OCI-LY1 (cell line): ENCODE measurements at regions not wholly inside any gene's neighbourhood (a gene's known extent, or its start where the extent isn't known, plus 50 kb on each side); places are given as distances from the start of the nearest gene placed in this dataset.

ENCODE experiments used
- H2AFZ ChIP-seq: fragments of 200-600 bp; sonication (generic), shearing (Covaris generic); 2 replicates; pipeline ENCODE4 v1.6.0; 2014; ENCODE audit warnings: antibody characterized with exemption, mild to moderate bottlenecking, low read length
- H3F3A ChIP-seq: fragments of 200-600 bp; sonication (generic), shearing (Covaris generic); 2 replicates; pipeline ENCODE4 v1.6.0; 2014; ENCODE audit warnings: mild to moderate bottlenecking, antibody characterized with exemption, low read length, moderate library complexity; ENCODE audit not compliant: insufficient read depth
- H3K27ac ChIP-seq: fragments of 200-600 bp; sonication (generic); 2 replicates; pipeline ENCODE4 v1.5.1; 2014; ENCODE audit warnings: low read length, mixed run types, mild to moderate bottlenecking, low read depth; ENCODE audit not compliant: poor library complexity, severe bottlenecking
- H3K27me3 ChIP-seq: fragments of 200-600 bp; sonication (generic); 2 replicates; pipeline ENCODE4 v1.6.0; 2014; ENCODE audit warnings: antibody characterized with exemption, mild to moderate bottlenecking, low read length, moderate library complexity; ENCODE audit not compliant: insufficient read depth
- H3K36me3 ChIP-seq: fragments of 200-600 bp; sonication (generic); 2 replicates; pipeline ENCODE4 v1.6.1; 2014; ENCODE audit warnings: mild to moderate bottlenecking, antibody characterized with exemption, low read length, moderate library complexity, mixed read lengths; ENCODE audit not compliant: insufficient read depth
- H3K4me1 ChIP-seq: fragments of 200-600 bp; sonication (generic); 2 replicates; pipeline ENCODE4 v1.5.1; 2014; ENCODE audit warnings: mild to moderate bottlenecking, low read length, moderate library complexity; ENCODE audit not compliant: insufficient read depth, severe bottlenecking
- H3K4me2 ChIP-seq: fragments of 200-600 bp; sonication (generic), shearing (Covaris generic); 2 replicates; pipeline ENCODE4 v1.6.1; 2014; ENCODE audit warnings: low read length
- H3K4me3 ChIP-seq: fragments of 200-600 bp; sonication (generic); 2 replicates; pipeline ENCODE4 v1.5.1; 2014; ENCODE audit warnings: low read length, low read depth, mild to moderate bottlenecking, mixed read lengths; ENCODE audit not compliant: poor library complexity, severe bottlenecking
- H3K79me2 ChIP-seq: fragments of 200-600 bp; shearing (Covaris generic); 2 replicates; pipeline ENCODE4 v1.6.1; 2016; ENCODE audit warnings: mixed run types, low read length, mixed read lengths; ENCODE audit not compliant: insufficient read depth
- H3K9ac ChIP-seq: fragments of 200-600 bp; sonication (generic), shearing (Covaris generic); 2 replicates; pipeline ENCODE4 v1.6.1; 2014; ENCODE audit warnings: mild to moderate bottlenecking, low read length, mixed read lengths
- H3K9me2 ChIP-seq: fragments of 200-600 bp; sonication (generic), shearing (Covaris generic); 2 replicates; pipeline ENCODE4 v1.6.1; 2014; ENCODE audit warnings: low read depth, mild to moderate bottlenecking, low read length, mixed read lengths
- H3K9me3 ChIP-seq: fragments of 200-600 bp; shearing (Covaris generic); 2 replicates; pipeline ENCODE4 v1.6.1; 2014; ENCODE audit warnings: low read length, mixed read lengths
- H4K20me1 ChIP-seq: fragments of 200-600 bp; sonication (generic), shearing (Covaris generic); 2 replicates; pipeline ENCODE4 v1.6.0; 2016; ENCODE audit warnings: mild to moderate bottlenecking, low read length; ENCODE audit not compliant: insufficient read depth
- EZH2 ChIP-seq: fragments of 200-600 bp; sonication (generic), shearing (Covaris generic); IDR thresholded peaks from 2 replicates; pipeline ENCODE4 v1.8.0; 2017; ENCODE audit warnings: borderline replicate concordance, mixed run types, mild to moderate bottlenecking, antibody characterized with exemption, low read length, moderate library complexity, mixed read lengths
- TF ChIP-seq, protein P1 (sequence below): fragments of 200-600 bp; sonication (generic), shearing (Covaris generic); IDR thresholded peaks from 2 replicates; pipeline ENCODE4 v1.5.1; 2017; ENCODE audit warnings: mild to moderate bottlenecking, antibody characterized with exemption, low read length, moderate library complexity, mixed read lengths

- H3K27me3 ChIP-seq: no peaks in the 10 kb centered on the region
- H3K9me3 ChIP-seq: 0 out of 2 replicates have a peak, but pooled peaks cover 3% of the 10 kb centered on the region
- H3K9me2 ChIP-seq: no peaks in the 10 kb centered on the region
- H3K4me1 ChIP-seq: no peaks in the 10 kb centered on the region
- no peaks in the 10 kb centered on the region for H3K36me3 ChIP-seq
- no peak overlapping the region for H3K27ac ChIP-seq
- H3K4me3 ChIP-seq: no peak overlapping the region
- TF ChIP-seq, protein P1, sequence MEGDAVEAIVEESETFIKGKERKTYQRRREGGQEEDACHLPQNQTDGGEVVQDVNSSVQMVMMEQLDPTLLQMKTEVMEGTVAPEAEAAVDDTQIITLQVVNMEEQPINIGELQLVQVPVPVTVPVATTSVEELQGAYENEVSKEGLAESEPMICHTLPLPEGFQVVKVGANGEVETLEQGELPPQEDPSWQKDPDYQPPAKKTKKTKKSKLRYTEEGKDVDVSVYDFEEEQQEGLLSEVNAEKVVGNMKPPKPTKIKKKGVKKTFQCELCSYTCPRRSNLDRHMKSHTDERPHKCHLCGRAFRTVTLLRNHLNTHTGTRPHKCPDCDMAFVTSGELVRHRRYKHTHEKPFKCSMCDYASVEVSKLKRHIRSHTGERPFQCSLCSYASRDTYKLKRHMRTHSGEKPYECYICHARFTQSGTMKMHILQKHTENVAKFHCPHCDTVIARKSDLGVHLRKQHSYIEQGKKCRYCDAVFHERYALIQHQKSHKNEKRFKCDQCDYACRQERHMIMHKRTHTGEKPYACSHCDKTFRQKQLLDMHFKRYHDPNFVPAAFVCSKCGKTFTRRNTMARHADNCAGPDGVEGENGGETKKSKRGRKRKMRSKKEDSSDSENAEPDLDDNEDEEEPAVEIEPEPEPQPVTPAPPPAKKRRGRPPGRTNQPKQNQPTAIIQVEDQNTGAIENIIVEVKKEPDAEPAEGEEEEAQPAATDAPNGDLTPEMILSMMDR: no peak
- TF ChIP-seq EZH2: no peak
- H3K9ac ChIP-seq: no peak overlapping the region
- H2AFZ ChIP-seq: no peak overlapping the region
- H3K4me2 ChIP-seq: no peak overlapping the region
- H4K20me1 ChIP-seq: no peaks in the 10 kb centered on the region
- no peaks in the 10 kb centered on the region for H3F3A ChIP-seq
- no peaks in the 10 kb centered on the region for H3K79me2 ChIP-seq
These were observed 112.2 kb upstream of the FMN2 start for GRCh38 chr1:239979456-239979855.

- Histone ChIP-seq H3K27ac (no peak overlapping the region), H3K79me2 (no peaks in the 10 kb centered on the region), H3K4me2 (no peak overlapping the region), H2AFZ (no peak overlapping the region), H3K4me1 (no peaks in the 10 kb centered on the region), H3K36me3 (no peaks in the 10 kb centered on the region), H3K9me3 (peaks cover 17% of the 10 kb centered on the region), H3K27me3 (no peaks in the 10 kb centered on the region), H3K9ac (no peak overlapping the region), H3F3A (no peaks in the 10 kb centered on the region), H3K9me2 (no peaks in the 10 kb centered on the region), H4K20me1 (no peaks in the 10 kb centered on the region), H3K4me3 (no peak overlapping the region)
- TF ChIP-seq, protein P1: no peak
- no peak for TF ChIP-seq EZH2
These were observed 108.9 kb upstream of the FMN2 start for GRCh38 chr1:239982762-239983161.

- Histone ChIP-seq H3K9me2 (no peaks in the 10 kb centered on the region), H3K4me2 (no peak overlapping the region), H3F3A (no peaks in the 10 kb centered on the region), H3K79me2 (no peaks in the 10 kb centered on the region), H3K4me3 (no peak overlapping the region), H2AFZ (no peak overlapping the region), H3K27ac (no peak overlapping the region), H3K9me3 (peaks cover 17% of the 10 kb centered on the region), H3K4me1 (no peaks in the 10 kb centered on the region), H3K9ac (no peak overlapping the region), H3K27me3 (no peaks in the 10 kb centered on the region), H3K36me3 (no peaks in the 10 kb centered on the region), H4K20me1 (no peaks in the 10 kb centered on the region)
- TF ChIP-seq, protein P1: no peak
- no peak for TF ChIP-seq EZH2
These were observed 106.6 kb upstream of the FMN2 start for GRCh38 chr1:239985044-239985443.
